Kidney (tissue), 13 donors: ENCODE measurements at regions not wholly inside any gene's neighbourhood (a gene's known extent, or its start where the extent isn't known, plus 50 kb on each side); places are given as distances from the start of the nearest gene placed in this dataset.
A peak's percentile ranks its signal among the peaks of the same experiment; 100 is the strongest.

Experiments used
- DNase-seq, 5 donors: peaks; one replicate each; pipeline ENCODE4 v3.0.0-alpha.2; 2013 to 2020
- FAIRE-seq: peaks from 2 replicates; lab custom pipeline; 2012; peaks lifted over from hg19 to GRCh38; lab: Jason Lieb, UNC
- H3K27ac ChIP-seq, 2 donors: one replicate each; pipeline ENCODE4 v1.7.0; 2013; ENCODE audit warnings: low read depth in 2 of 2, low read length in 2 of 2, inconsistent platforms in 1 of 2
- H3K27me3 ChIP-seq: one replicate; pipeline ENCODE4 v1.7.1; 2013; ENCODE audit warnings: low read length, inconsistent platforms; ENCODE audit not compliant: control insufficient read depth, insufficient read depth
- H3K36me3 ChIP-seq, 3 donors: one replicate each; pipeline versions ENCODE4 v1.7.0 to v1.7.1; 2013; ENCODE audit warnings: low read length in 3 of 3, control low read depth in 1 of 3, inconsistent platforms in 1 of 3; ENCODE audit not compliant: insufficient read depth in 3 of 3, control insufficient read depth in 2 of 3
- H3K4me1 ChIP-seq, 3 donors: one replicate each; pipeline versions ENCODE4 v1.7.0 to v1.7.1; 2013; ENCODE audit warnings: low read length in 3 of 3, inconsistent platforms in 1 of 3, low read depth in 1 of 3; ENCODE audit not compliant: control insufficient read depth in 2 of 3, insufficient read depth in 2 of 3
- H3K4me3 ChIP-seq, 3 donors: one replicate each; pipeline versions ENCODE4 v1.7.0 to v1.8.1; 2013; ENCODE audit warnings: low read length in 3 of 3, control low read depth in 1 of 3, inconsistent platforms in 1 of 3
- H3K9ac ChIP-seq, 3 donors: one replicate each; pipeline versions ENCODE4 v1.7.0 to v1.7.1; 2013; ENCODE audit warnings: low read length in 3 of 3, control low read depth in 1 of 3, inconsistent platforms in 1 of 3
- H3K9me3 ChIP-seq, 3 donors: one replicate each; pipeline versions ENCODE4 v1.7.0 to v1.7.1; 2013; ENCODE audit warnings: low read length in 3 of 3, control low read depth in 1 of 3, inconsistent platforms in 1 of 3; ENCODE audit not compliant: control insufficient read depth in 2 of 3, insufficient read depth in 1 of 3
- intact Hi-C: fragments of 100-400 bp; cut with DNase I; formaldehyde crosslinking; loops from one replicate; pipeline ENCODE4 v1.11.1; 2022
- TF ChIP-seq, protein P1 (sequence below): IDR thresholded peaks from 3 replicates; pipeline ENCODE4 v1.5.1; 2012; ENCODE audit warnings: mild to moderate bottlenecking, moderate library complexity, borderline replicate concordance; ENCODE audit not compliant: insufficient read depth; ENCODE audit errors: extremely low read depth
- donor health status: control.
- donor health status: control.
- donor health status: control.
- donor health status: control.
- donor health status: control.
- donor health status: DM: yes; HTN: yes; CAD: no.
- donor health status: Normal renal cell carcinoma (clear cell type).

DNA sequence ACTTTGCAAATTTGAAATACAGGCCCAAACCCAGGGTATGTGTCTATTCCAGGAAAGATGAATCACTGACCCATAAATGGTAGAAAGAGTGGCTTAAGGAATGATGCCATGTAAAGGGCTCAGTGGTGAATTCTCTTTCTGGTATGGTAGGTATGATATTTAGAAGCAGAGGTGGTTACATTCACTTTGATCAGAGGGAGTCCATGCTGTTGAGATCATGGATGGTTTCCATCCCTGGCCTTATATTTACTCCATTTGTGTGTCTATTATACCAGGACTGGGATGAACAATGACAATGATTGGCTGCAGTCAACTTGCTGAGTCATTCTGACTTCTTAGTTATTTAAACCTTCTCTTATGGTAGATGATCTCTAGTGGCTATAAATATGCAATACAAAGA lies 419.8 kb upstream of the LRRC4C start:
- H3K9ac ChIP-seq: no peak overlapping the region
- no peak for FAIRE-seq

DNA sequence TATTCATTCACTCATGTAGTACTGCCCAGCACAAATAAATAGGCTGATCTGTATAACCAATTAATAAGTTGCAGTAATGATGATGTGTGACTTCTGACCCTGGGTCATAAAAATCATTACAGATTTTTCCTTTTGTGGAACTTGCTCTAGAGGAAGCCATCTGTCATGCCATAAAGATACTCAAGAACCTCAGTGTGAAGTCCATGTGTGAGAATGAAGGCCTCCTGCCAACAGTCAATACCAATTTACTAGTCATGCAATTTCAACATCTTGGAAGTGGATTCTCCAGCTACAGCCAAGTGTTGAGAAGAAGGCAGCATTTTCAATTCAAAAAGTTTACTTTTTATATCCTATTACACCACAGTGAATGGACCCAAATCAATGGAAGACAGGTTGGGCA lies 435.6 kb upstream of the LRRC4C start:
- Histone ChIP-seq H3K4me1 (no peaks in the 10 kb centered on the region), H3K27me3 (no peaks in the 10 kb centered on the region), H3K27ac (no peak overlapping the region), H3K9ac (no peak overlapping the region), H3K9me3 (no peaks in the 10 kb centered on the region), H3K4me3 (no peak overlapping the region), H3K36me3 (no peaks in the 10 kb centered on the region)
- intact Hi-C loops: no loop called here
- FAIRE-seq (no peak), DNase-seq (no peak)
- TF ChIP-seq, protein P1, sequence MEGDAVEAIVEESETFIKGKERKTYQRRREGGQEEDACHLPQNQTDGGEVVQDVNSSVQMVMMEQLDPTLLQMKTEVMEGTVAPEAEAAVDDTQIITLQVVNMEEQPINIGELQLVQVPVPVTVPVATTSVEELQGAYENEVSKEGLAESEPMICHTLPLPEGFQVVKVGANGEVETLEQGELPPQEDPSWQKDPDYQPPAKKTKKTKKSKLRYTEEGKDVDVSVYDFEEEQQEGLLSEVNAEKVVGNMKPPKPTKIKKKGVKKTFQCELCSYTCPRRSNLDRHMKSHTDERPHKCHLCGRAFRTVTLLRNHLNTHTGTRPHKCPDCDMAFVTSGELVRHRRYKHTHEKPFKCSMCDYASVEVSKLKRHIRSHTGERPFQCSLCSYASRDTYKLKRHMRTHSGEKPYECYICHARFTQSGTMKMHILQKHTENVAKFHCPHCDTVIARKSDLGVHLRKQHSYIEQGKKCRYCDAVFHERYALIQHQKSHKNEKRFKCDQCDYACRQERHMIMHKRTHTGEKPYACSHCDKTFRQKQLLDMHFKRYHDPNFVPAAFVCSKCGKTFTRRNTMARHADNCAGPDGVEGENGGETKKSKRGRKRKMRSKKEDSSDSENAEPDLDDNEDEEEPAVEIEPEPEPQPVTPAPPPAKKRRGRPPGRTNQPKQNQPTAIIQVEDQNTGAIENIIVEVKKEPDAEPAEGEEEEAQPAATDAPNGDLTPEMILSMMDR: no peak

More for the DNA sequence above, 419.8 kb upstream of the LRRC4C start:
- H3K4me1 ChIP-seq: no peaks in the 10 kb centered on the region
- H3K27me3 ChIP-seq: no peaks in the 10 kb centered on the region
- H3K27ac ChIP-seq: no peak overlapping the region
- DNase-seq: no peak
- TF ChIP-seq, protein P1: no peak
- H3K9me3 ChIP-seq: no peaks in the 10 kb centered on the region
- intact Hi-C loops: no loop called here
- H3K4me3 ChIP-seq: no peak overlapping the region
- H3K36me3 ChIP-seq: no peaks in the 10 kb centered on the region

DNA sequence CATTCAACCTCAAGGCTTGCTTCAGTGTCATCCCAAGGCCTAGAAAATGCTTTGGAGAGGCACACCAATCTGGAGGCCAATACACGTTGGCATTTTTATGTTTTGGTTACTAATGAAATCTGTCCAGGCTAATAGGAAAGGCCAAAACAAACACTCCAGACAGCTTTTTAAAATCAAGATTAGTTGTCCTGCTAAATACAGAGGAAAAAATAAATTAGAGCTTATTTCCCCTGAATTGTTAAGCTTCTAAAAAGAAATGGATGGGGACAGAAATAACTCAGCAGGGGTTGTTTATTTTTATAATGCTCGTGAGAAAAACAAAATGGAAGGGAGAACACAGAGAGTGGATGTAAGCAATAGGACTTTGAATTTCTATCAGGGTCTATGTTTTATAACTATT lies 438.5 kb upstream of the LRRC4C start:
- no peak for FAIRE-seq
- intact Hi-C loops: no loop called here

More for the DNA sequence above, 438.5 kb upstream of the LRRC4C start:
- Histone ChIP-seq H3K4me1 (no peaks in the 10 kb centered on the region), H3K9me3 (no peaks in the 10 kb centered on the region), H3K27me3 (no peaks in the 10 kb centered on the region), H3K27ac (no peak overlapping the region), H3K9ac (no peak overlapping the region), H3K36me3 (no peaks in the 10 kb centered on the region), H3K4me3 (no peak overlapping the region)
- peak in 2 of 5 donors; percentile 53 to 82 for DNase-seq
- TF ChIP-seq, protein P1: no peak
